CD4-positive, alpha-beta T cell (primary cell): ENCODE measurements at regions not wholly inside any gene's neighbourhood (a gene's known extent, or its start where the extent isn't known, plus 50 kb on each side); places are given as distances from the start of the nearest gene placed in this dataset.

ENCODE experiments used
- ATAC-seq: fragments of 200-7000 bp; cut with Tn5 transposase; one replicate; pipeline ENCODE4 v1.10.0; 2022; ENCODE audit warnings: mild to moderate bottlenecking; ENCODE audit not compliant: poor library complexity
- CTCF ChIA-PET: fragments of 350-600 bp; sonication (Branson Sonifier 250); formaldehyde crosslinking; loops from one replicate; lab custom pipeline; 2021; ENCODE audit warnings: antibody characterized with exemption, inconsistent platforms; lab: Charles Lee
- POLR2A ChIA-PET: fragments of 350-600 bp; sonication (Branson Sonifier 250); formaldehyde crosslinking; loops from one replicate; lab custom pipeline; 2021; ENCODE audit warnings: antibody characterized with exemption, inconsistent platforms; lab: Charles Lee
- DNase-seq, 14 experiments: peaks; one replicate each; pipeline ENCODE4 v3.0.0-alpha.2; 2013 to 2020; ENCODE audit warnings: mixed read lengths in 2 of 14
- H3K27ac ChIP-seq, 2 donors: one replicate each; pipeline versions ENCODE4 v1.5.1 to v1.7.0; 2013; ENCODE audit warnings: low read length in 2 of 2, low read depth in 1 of 2, mild to moderate bottlenecking in 1 of 2
- H3K27me3 ChIP-seq, 2 experiments: 1 replicate in 1 of 2; 2 replicates in 1 of 2; pipeline versions ENCODE4 v1.6.1 to v1.7.0; 2013; ENCODE audit warnings: low read length in 2 of 2, control low read depth in 1 of 2, mild to moderate bottlenecking in 1 of 2, moderate library complexity in 1 of 2; ENCODE audit not compliant: insufficient read depth in 2 of 2, control insufficient read depth in 1 of 2
- H3K36me3 ChIP-seq: one replicate; pipeline ENCODE4 v1.6.1; 2013; ENCODE audit warnings: low read length, control low read depth; ENCODE audit not compliant: insufficient read depth
- H3K4me1 ChIP-seq: one replicate; pipeline ENCODE4 v1.6.1; 2013; ENCODE audit warnings: low read length, control low read depth; ENCODE audit not compliant: insufficient read depth
- H3K4me3 ChIP-seq: one replicate; pipeline ENCODE4 v1.5.1; 2013; ENCODE audit warnings: mild to moderate bottlenecking, low read length, moderate library complexity
- H3K9me3 ChIP-seq, 2 experiments: 1 replicate in 1 of 2; 2 replicates in 1 of 2; pipeline versions ENCODE4 v1.6.1 to v1.7.0; 2013; ENCODE audit warnings: low read length in 2 of 2, mild to moderate bottlenecking in 2 of 2, control low read depth in 1 of 2, moderate library complexity in 1 of 2; ENCODE audit not compliant: control insufficient read depth in 1 of 2, insufficient read depth in 1 of 2
- H3K27ac Mint-ChIP-seq: one replicate; pipeline ENCODE4 v1.8.0; 2020; ENCODE audit warnings: mixed read lengths
- H3K27me3 Mint-ChIP-seq: one replicate; pipeline ENCODE4 v1.8.0; 2021; ENCODE audit warnings: mixed read lengths
- H3K36me3 Mint-ChIP-seq: one replicate; pipeline ENCODE4 v1.8.0; 2021; ENCODE audit warnings: low read depth, mixed read lengths
- H3K4me1 Mint-ChIP-seq: one replicate; pipeline ENCODE4 v1.8.0; 2021; ENCODE audit warnings: low read depth, mixed read lengths
- H3K4me3 Mint-ChIP-seq: one replicate; pipeline ENCODE4 v1.8.0; 2020; ENCODE audit warnings: mild to moderate bottlenecking, mixed read lengths
- H3K9me3 Mint-ChIP-seq: one replicate; pipeline ENCODE4 v1.8.0; 2020; ENCODE audit warnings: mixed read lengths
- CTCF ChIP-seq: fragments of 200-600 bp; IDR thresholded peaks from one replicate; pipeline ENCODE4 v1.8.0; 2022; ENCODE audit warnings: antibody characterized with exemption, mild to moderate bottlenecking
- intact Hi-C, 2 experiments: fragments of 100-400 bp; cut with DNase I in 1 of 2; cut with micrococcal nuclease in 1 of 2; formaldehyde crosslinking; loops; one replicate each; pipeline versions ENCODE4 v1.15.1 to v1.9.0; 2023 to 2025; cut with DNase I, micrococcal nuclease

GRCh38 chr10:130982802-130983201 lies 328.7 kb downstream of the TCERG1L start:
- ATAC-seq (no peak), DNase-seq (no peak)
- no peaks in the 10 kb centered on the region for H3K36me3 ChIP-seq
- CTCF ChIA-PET, result no interaction called here
- Mint-ChIP-seq H3K9me3 (peaks cover 3% of the 10 kb centered on the region), H3K36me3 (no peaks in the 10 kb centered on the region), H3K4me1 (no peaks in the 10 kb centered on the region), H3K4me3 (no peak overlapping the region), H3K27me3 (no peaks in the 10 kb centered on the region), H3K27ac (no peak overlapping the region)
- no peak for TF ChIP-seq CTCF
- H3K9me3 ChIP-seq, result peaks cover 0 to 29% of the 10 kb centered on the region in 2 experiments
- intact Hi-C loops, result no loop called here
- no peaks in the 10 kb centered on the region for H3K27me3 ChIP-seq
- H3K27ac ChIP-seq, result no peak overlapping the region
- POLR2A ChIA-PET, result no interaction called here
- H3K4me1 ChIP-seq, result no peaks in the 10 kb centered on the region
- H3K4me3 ChIP-seq, result no peak overlapping the region

DNA sequence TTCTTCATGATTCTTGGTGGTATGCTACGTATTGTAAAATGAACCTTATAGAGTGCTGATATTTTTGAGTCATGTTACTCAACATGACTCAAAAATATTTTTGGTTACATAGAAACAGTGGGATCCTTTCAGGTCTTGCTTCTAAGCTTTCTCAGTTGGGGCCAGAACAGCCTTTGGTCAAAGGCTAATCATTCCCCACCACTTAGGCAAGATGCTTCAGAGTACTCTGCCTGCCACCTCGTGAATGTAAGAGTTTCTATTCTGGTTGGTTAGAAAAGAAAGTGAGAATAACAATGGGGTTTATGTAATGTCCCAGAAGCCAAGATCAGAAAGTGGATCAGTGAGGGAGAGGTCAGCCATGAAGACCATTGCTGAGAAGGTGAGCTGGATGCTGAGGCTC lies 327.8 kb downstream of the TCERG1L start:
- POLR2A ChIA-PET, result no interaction called here
- Mint-ChIP-seq H3K27me3 (no peaks in the 10 kb centered on the region), H3K27ac (no peak overlapping the region), H3K9me3 (peaks cover 3% of the 10 kb centered on the region), H3K36me3 (no peaks in the 10 kb centered on the region), H3K4me3 (no peak overlapping the region), H3K4me1 (no peaks in the 10 kb centered on the region)
- intact Hi-C loops, result no loop called here
- CTCF ChIA-PET, result no interaction called here
- no peak for TF ChIP-seq CTCF
- H3K36me3 ChIP-seq, result no peaks in the 10 kb centered on the region
- ATAC-seq, result no peak
- DNase-seq, result no peak
- no peak overlapping the region for H3K27ac ChIP-seq
- H3K4me3 ChIP-seq, result no peak overlapping the region
- no peaks in the 10 kb centered on the region for H3K27me3 ChIP-seq
- H3K4me1 ChIP-seq, result no peaks in the 10 kb centered on the region
- peaks cover 0 to 34% of the 10 kb centered on the region in 2 experiments for H3K9me3 ChIP-seq

DNA sequence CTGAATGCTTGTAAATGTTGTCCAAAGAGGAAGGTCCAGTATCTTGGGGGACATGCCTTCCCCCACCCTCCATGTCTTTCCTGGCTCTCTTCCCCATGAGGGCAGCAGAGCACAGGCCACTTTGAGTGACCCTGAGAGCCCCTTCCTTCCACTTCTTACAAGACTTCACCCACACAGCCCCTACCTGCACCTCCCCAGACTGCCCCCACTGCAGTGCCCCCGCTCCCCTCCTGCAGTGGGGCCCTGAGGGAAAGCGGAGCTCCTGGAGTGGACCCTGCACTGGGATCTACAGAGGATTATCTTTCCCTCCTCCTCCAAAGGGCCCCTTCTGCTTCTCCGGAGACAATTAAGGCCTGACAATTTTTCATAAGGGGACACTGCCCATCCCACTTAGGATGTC lies 326.8 kb downstream of the TCERG1L start:
- H3K4me1 ChIP-seq, result no peaks in the 10 kb centered on the region
- Mint-ChIP-seq H3K9me3 (peaks cover 3% of the 10 kb centered on the region), H3K27me3 (no peaks in the 10 kb centered on the region), H3K27ac (no peak overlapping the region), H3K4me1 (no peaks in the 10 kb centered on the region), H3K36me3 (no peaks in the 10 kb centered on the region), H3K4me3 (no peak overlapping the region)
- intact Hi-C loops, result no loop called here
- ATAC-seq (no peak), DNase-seq (no peak)
- no peaks in the 10 kb centered on the region for H3K27me3 ChIP-seq
- peaks cover 0 to 43% of the 10 kb centered on the region in 2 experiments for H3K9me3 ChIP-seq
- H3K4me3 ChIP-seq, result no peak overlapping the region
- ChIA-PET POLR2A (no interaction called here), CTCF (no interaction called here)
- no peak overlapping the region for H3K27ac ChIP-seq
- no peaks in the 10 kb centered on the region for H3K36me3 ChIP-seq
- TF ChIP-seq CTCF, result no peak
